Liver (tissue), 8 donors: ENCODE measurements at regions not wholly inside any gene's neighbourhood (a gene's known extent, or its start where the extent isn't known, plus 50 kb on each side); places are given as distances from the start of the nearest gene placed in this dataset.

Experiments
- DNase-seq: peaks from one replicate; pipeline ENCODE4 v3.0.0-alpha.2; 2017; ENCODE audit warnings: low spot score
- H3K27ac ChIP-seq, 2 donors: one replicate each; pipeline ENCODE4 v1.7.0; 2013; ENCODE audit warnings: inconsistent platforms in 2 of 2, low read length in 2 of 2, control low read depth in 1 of 2, low read depth in 1 of 2, mild to moderate bottlenecking in 1 of 2
- H3K27me3 ChIP-seq, 4 donors: one replicate each; pipeline versions ENCODE4 v1.6.1 to v1.7.0; 2013; ENCODE audit warnings: low read length in 3 of 4, inconsistent platforms in 1 of 4, mild to moderate bottlenecking in 1 of 4, moderate library complexity in 1 of 4; ENCODE audit not compliant: control insufficient read depth in 4 of 4, insufficient read depth in 4 of 4
- H3K36me3 ChIP-seq, 4 donors: one replicate each; pipeline versions ENCODE4 v1.6.1 to v1.7.0; 2013; ENCODE audit warnings: low read length in 3 of 4, mild to moderate bottlenecking in 3 of 4, low read depth in 1 of 4, moderate library complexity in 1 of 4; ENCODE audit not compliant: control insufficient read depth in 4 of 4, insufficient read depth in 3 of 4
- H3K4me1 ChIP-seq, 4 donors: one replicate each; pipeline versions ENCODE4 v1.6.1 to v1.7.0; 2013; ENCODE audit warnings: low read length in 3 of 4, mild to moderate bottlenecking in 3 of 4, moderate library complexity in 1 of 4; ENCODE audit not compliant: control insufficient read depth in 4 of 4, insufficient read depth in 4 of 4
- H3K4me3 ChIP-seq, 3 donors: one replicate each; pipeline versions ENCODE4 v1.6.1 to v1.7.0; 2013; ENCODE audit warnings: low read length in 3 of 3, control low read depth in 1 of 3, low read depth in 1 of 3, mild to moderate bottlenecking in 1 of 3
- H3K9ac ChIP-seq, 2 donors: one replicate each; pipeline ENCODE4 v1.7.0; 2013; ENCODE audit warnings: low read length in 2 of 2, mild to moderate bottlenecking in 2 of 2, moderate library complexity in 2 of 2, control low read depth in 1 of 2, low read depth in 1 of 2
- H3K9me3 ChIP-seq, 4 donors: one replicate each; pipeline versions ENCODE4 v1.6.1 to v1.7.0; 2013; ENCODE audit warnings: low read length in 3 of 4; ENCODE audit not compliant: control insufficient read depth in 4 of 4
- ATF3 ChIP-seq: IDR thresholded peaks from 2 replicates; pipeline ENCODE4 v1.6.1; 2016; ENCODE audit warnings: antibody characterized with exemption
- CTCF ChIP-seq: fragments of 150-350 bp; IDR thresholded peaks from 2 replicates; pipeline ENCODE4 v1.5.1; 2017; ENCODE audit warnings: improper control_type of control experiment, low read depth, low read length; ENCODE audit not compliant: missing input control
- FOXA1 ChIP-seq: IDR thresholded peaks from 2 replicates; pipeline ENCODE4 v1.6.1; 2016; ENCODE audit warnings: antibody characterized with exemption
- FOXA2 ChIP-seq: IDR thresholded peaks from 2 replicates; pipeline ENCODE4 v1.6.1; 2016; ENCODE audit warnings: antibody characterized with exemption
- GABPA ChIP-seq, 2 donors: IDR thresholded peaks in 1 of 2; conservative IDR thresholded peaks in 1 of 2; 2 replicates each; pipeline ENCODE4 v1.6.1; 2016; ENCODE audit warnings: antibody characterized with exemption in 2 of 2, mild to moderate bottlenecking in 1 of 2, moderate library complexity in 1 of 2
- HNF4A ChIP-seq, 2 donors: conservative IDR thresholded peaks; 2 replicates each; pipeline ENCODE4 v1.6.1; 2016; ENCODE audit warnings: antibody characterized with exemption in 2 of 2, mild to moderate bottlenecking in 2 of 2
- HNF4G ChIP-seq: IDR thresholded peaks from 2 replicates; pipeline ENCODE4 v1.6.1; 2016; ENCODE audit warnings: antibody characterized with exemption
- JUND ChIP-seq, 2 donors: IDR thresholded peaks; 2 replicates each; pipeline ENCODE4 v1.6.1; 2016; ENCODE audit warnings: antibody characterized with exemption in 2 of 2
- MAX ChIP-seq: IDR thresholded peaks from 2 replicates; pipeline ENCODE4 v1.6.1; 2016; ENCODE audit warnings: antibody characterized with exemption
- RAD21 ChIP-seq, 2 donors: IDR thresholded peaks; 2 replicates each; pipeline ENCODE4 v1.6.1; 2016; ENCODE audit warnings: antibody characterized with exemption in 2 of 2, mild to moderate bottlenecking in 2 of 2
- REST ChIP-seq: IDR thresholded peaks from 2 replicates; pipeline ENCODE4 v1.6.1; 2016; ENCODE audit warnings: antibody characterized with exemption, mild to moderate bottlenecking
- RXRA ChIP-seq, 2 donors: IDR thresholded peaks; 2 replicates each; pipeline ENCODE4 v1.6.1; 2017 to 2018; ENCODE audit warnings: antibody characterized with exemption in 2 of 2, mild to moderate bottlenecking in 1 of 2
- SP1 ChIP-seq: IDR thresholded peaks from 2 replicates; pipeline ENCODE4 v1.6.1; 2018; ENCODE audit warnings: antibody characterized with exemption, mild to moderate bottlenecking
- TAF1 ChIP-seq: conservative IDR thresholded peaks from 2 replicates; pipeline ENCODE4 v1.6.1; 2016; ENCODE audit warnings: antibody characterized with exemption, mild to moderate bottlenecking
- YY1 ChIP-seq: IDR thresholded peaks from 2 replicates; pipeline ENCODE4 v1.6.1; 2016; ENCODE audit warnings: antibody characterized with exemption, mild to moderate bottlenecking
- whole genome bisulfite sequencing: extraction: QIAGEN DNeasy Blood & Tissue Kit; methylation state at CpG from one replicate; pipeline ENCODE4 v1.1.7; 2013; 5-methylcytosine and 5-hydroxymethylcytosine counted together
- donor health status: healthy.
- donor health status: healthy.
- donor health status: healthy.
- donor health status: healthy.
- donor health status: healthy.

GRCh38 chr1:91619881-91620280 is 119.2 kb downstream of the CDC7 start:
- Histone ChIP-seq H3K27ac (no peak overlapping the region), H3K36me3 (no peaks in the 10 kb centered on the region), H3K4me3 (no peak overlapping the region), H3K4me1 (no peaks in the 10 kb centered on the region), H3K27me3 (no peaks in the 10 kb centered on the region), H3K9me3 (no peaks in the 10 kb centered on the region), H3K9ac (no peak overlapping the region)
- no peak for DNase-seq
- TF ChIP-seq HNF4G (no peak), HNF4A (conservative IDR thresholded peaks at IDR 0.05) (no peak)
- WGBS, result 86% methylated on average over 3 of the region's 3 CpGs

- Histone ChIP-seq H3K27me3 (no peaks in the 10 kb centered on the region), H3K9me3 (no peaks in the 10 kb centered on the region), H3K4me3 (no peak overlapping the region), H3K4me1 (no peaks in the 10 kb centered on the region), H3K36me3 (no peaks in the 10 kb centered on the region), H3K9ac (no peak overlapping the region), H3K27ac (no peak overlapping the region)
- DNase-seq, result no peak
- TF ChIP-seq TAF1 (no peak), JUND (IDR thresholded peaks at IDR 0.05) (no peak), YY1 (no peak), FOXA2 (no peak), HNF4A (conservative IDR thresholded peaks at IDR 0.05) (no peak)
- 98% methylated on average over 3 of the region's 3 CpGs for WGBS
These were observed 120.7 kb downstream of the CDC7 start for GRCh38 chr1:91621360-91621759.

GRCh38 chr1:91621907-91622306 is 121.3 kb downstream of the CDC7 start:
- H3K27me3 ChIP-seq, result no peaks in the 10 kb centered on the region
- no peak for DNase-seq
- H3K36me3 ChIP-seq, result no peaks in the 10 kb centered on the region
- no peak overlapping the region for H3K27ac ChIP-seq
- no peaks in the 10 kb centered on the region for H3K9me3 ChIP-seq
- 71% methylated on average over 2 of the region's 2 CpGs for WGBS
- H3K4me1 ChIP-seq, result no peaks in the 10 kb centered on the region
- no peak overlapping the region for H3K4me3 ChIP-seq
- H3K9ac ChIP-seq, result no peak overlapping the region
- TF ChIP-seq ATF3 (no peak), REST (no peak), GABPA (IDR thresholded peaks at IDR 0.05 in 1 of 2, conservative IDR thresholded peaks at IDR 0.05 in 1 of 2) (no peak)

- Histone ChIP-seq H3K9ac (no peak overlapping the region), H3K9me3 (no peaks in the 10 kb centered on the region), H3K4me3 (no peak overlapping the region), H3K4me1 (no peaks in the 10 kb centered on the region), H3K27me3 (no peaks in the 10 kb centered on the region), H3K36me3 (no peaks in the 10 kb centered on the region), H3K27ac (no peak overlapping the region)
- 86% methylated on average over 3 of the region's 3 CpGs for WGBS
- TF ChIP-seq HNF4G (no peak), REST (no peak), SP1 (no peak), RXRA (IDR thresholded peaks at IDR 0.05) (no peak), HNF4A (conservative IDR thresholded peaks at IDR 0.05) (no peak), MAX (no peak), RAD21 (IDR thresholded peaks at IDR 0.05) (no peak), FOXA1 (no peak), CTCF (no peak)
- DNase-seq, result no peak
These were observed 122.0 kb downstream of the CDC7 start for GRCh38 chr1:91622616-91623015.
